Gastrocnemius medialis (tissue), 4 donors: ENCODE measurements at regions not wholly inside any gene's neighbourhood (a gene's known extent, or its start where the extent isn't known, plus 50 kb on each side); places are given as distances from the start of the nearest gene placed in this dataset.

Experiments used
- ATAC-seq, 2 donors: fragments of 150-250 bp; one replicate each; pipeline ENCODE4 v1.9.1; 2016
- DNase-seq, 2 donors: peaks; one replicate each; pipeline ENCODE4 v3.0.0-alpha.2; 2019
- H3K27ac ChIP-seq, 4 donors: fragments of 200-600 bp; sonication (generic); 1 replicate in 1 of 4; 2 replicates in 3 of 4; pipeline ENCODE4 v1.5.1; 2016 to 2018; ENCODE audit warnings: mild to moderate bottlenecking in 2 of 4, moderate library complexity in 1 of 4
- H3K27me3 ChIP-seq, 3 donors: fragments of 200-600 bp; sonication (generic) in 2 of 3; 1 replicate in 1 of 3; 2 replicates in 2 of 3; pipeline versions ENCODE4 v1.5.1 to v1.6.0; 2016 to 2019; ENCODE audit warnings: mild to moderate bottlenecking in 1 of 3, moderate library complexity in 1 of 3
- H3K36me3 ChIP-seq, 2 donors: fragments of 200-600 bp; sonication (generic) in 1 of 2; one replicate each; pipeline ENCODE4 v1.5.1; 2017 to 2018
- H3K4me1 ChIP-seq, 2 donors: fragments of 200-600 bp; sonication (generic) in 1 of 2; one replicate each; pipeline ENCODE4 v1.5.1; 2016 to 2017; ENCODE audit warnings: mild to moderate bottlenecking in 2 of 2
- H3K4me3 ChIP-seq, 4 donors: fragments of 200-600 bp; sonication (generic) in 3 of 4; 1 replicate in 1 of 4; 2 replicates in 3 of 4; pipeline ENCODE4 v1.5.1; 2016 to 2019; ENCODE audit warnings: mild to moderate bottlenecking in 2 of 4
- H3K9me3 ChIP-seq, 3 donors: fragments of 200-600 bp; sonication (generic) in 2 of 3; 1 replicate in 1 of 3; 2 replicates in 2 of 3; pipeline ENCODE4 v1.5.1; 2016 to 2019
- POLR2A ChIP-seq, 2 donors: fragments of 450-650 bp; IDR thresholded peaks; one replicate each; pipeline ENCODE4 v1.6.1; 2017; ENCODE audit warnings: antibody characterized with exemption in 2 of 2, mild to moderate bottlenecking in 2 of 2, moderate library complexity in 2 of 2
- in situ Hi-C, 4 donors: fragments of 200-750 bp; cut with MboI; loops; one replicate each; pipeline versions ENCODE4 v1.15.0 to v1.8.0; 2017; ENCODE audit warnings: low sequenced_read_pairs in 4 of 4
- intact Hi-C: fragments of 100-400 bp; cut with DNase I; formaldehyde crosslinking; loops from one replicate; pipeline ENCODE4 v1.15.1; 2023; ENCODE audit warnings: low total_unique reads
- TF ChIP-seq, protein P1 (sequence below), 5 experiments: fragments of 450-650 bp in 3 of 5; fragments of 200-600 bp in 2 of 5; sonication (generic) in 2 of 5; IDR thresholded peaks in 4 of 5; conservative IDR thresholded peaks in 1 of 5; 1 replicate in 4 of 5; 2 replicates in 1 of 5; pipeline ENCODE4 v1.5.1; 2016 to 2019; ENCODE audit warnings: antibody characterized with exemption in 5 of 5, mild to moderate bottlenecking in 3 of 5, moderate library complexity in 3 of 5

- no peaks in the 10 kb centered on the region for H3K9me3 ChIP-seq
- DNase-seq (no peak), ATAC-seq (no peak)
- H3K4me1 ChIP-seq, result no peaks in the 10 kb centered on the region
- H3K36me3 ChIP-seq, result no peaks in the 10 kb centered on the region
- intact Hi-C loops (no loop called here), in situ Hi-C loops (no loop called here)
- TF ChIP-seq, protein P1, sequence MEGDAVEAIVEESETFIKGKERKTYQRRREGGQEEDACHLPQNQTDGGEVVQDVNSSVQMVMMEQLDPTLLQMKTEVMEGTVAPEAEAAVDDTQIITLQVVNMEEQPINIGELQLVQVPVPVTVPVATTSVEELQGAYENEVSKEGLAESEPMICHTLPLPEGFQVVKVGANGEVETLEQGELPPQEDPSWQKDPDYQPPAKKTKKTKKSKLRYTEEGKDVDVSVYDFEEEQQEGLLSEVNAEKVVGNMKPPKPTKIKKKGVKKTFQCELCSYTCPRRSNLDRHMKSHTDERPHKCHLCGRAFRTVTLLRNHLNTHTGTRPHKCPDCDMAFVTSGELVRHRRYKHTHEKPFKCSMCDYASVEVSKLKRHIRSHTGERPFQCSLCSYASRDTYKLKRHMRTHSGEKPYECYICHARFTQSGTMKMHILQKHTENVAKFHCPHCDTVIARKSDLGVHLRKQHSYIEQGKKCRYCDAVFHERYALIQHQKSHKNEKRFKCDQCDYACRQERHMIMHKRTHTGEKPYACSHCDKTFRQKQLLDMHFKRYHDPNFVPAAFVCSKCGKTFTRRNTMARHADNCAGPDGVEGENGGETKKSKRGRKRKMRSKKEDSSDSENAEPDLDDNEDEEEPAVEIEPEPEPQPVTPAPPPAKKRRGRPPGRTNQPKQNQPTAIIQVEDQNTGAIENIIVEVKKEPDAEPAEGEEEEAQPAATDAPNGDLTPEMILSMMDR (IDR thresholded peaks at IDR 0.05 in 4 of 5, conservative IDR thresholded peaks at IDR 0.05 in 1 of 5), result no peak
- TF ChIP-seq POLR2A (IDR thresholded peaks at IDR 0.05), result no peak
- no peaks in the 10 kb centered on the region for H3K27me3 ChIP-seq
- no peak overlapping the region for H3K27ac ChIP-seq
- H3K4me3 ChIP-seq, result no peak overlapping the region
Observed at GRCh38 chrX:98501426-98501825, 1617.7 kb downstream of the RPA4 start.

DNA sequence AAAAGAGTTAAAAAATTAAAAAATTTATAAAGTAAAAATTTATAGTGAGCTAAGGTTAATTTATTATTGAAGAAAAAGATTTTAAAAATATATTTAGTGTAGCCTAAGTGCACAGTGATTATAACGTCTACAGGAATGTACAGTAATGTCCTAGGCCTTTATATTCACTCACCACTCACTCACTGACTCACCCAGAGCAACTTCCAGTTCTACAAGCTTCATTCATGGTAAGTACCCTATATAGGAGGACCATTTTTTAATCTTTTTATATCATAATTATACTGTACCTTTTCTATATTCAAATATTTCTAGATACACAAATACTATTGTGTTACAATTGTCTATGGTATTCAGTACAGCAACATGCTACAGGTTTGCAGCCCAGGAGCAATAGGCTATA, 1623.2 kb downstream of the RPA4 start:
- in situ Hi-C loops, result no loop called here
- no peak overlapping the region for H3K27ac ChIP-seq
- H3K9me3 ChIP-seq, result no peaks in the 10 kb centered on the region
- no peak for ATAC-seq
- no peaks in the 10 kb centered on the region for H3K27me3 ChIP-seq
- H3K4me1 ChIP-seq, result no peaks in the 10 kb centered on the region
- no peak for DNase-seq
- no peaks in the 10 kb centered on the region for H3K36me3 ChIP-seq
- TF ChIP-seq, protein P1 (IDR thresholded peaks at IDR 0.05 in 4 of 5, conservative IDR thresholded peaks at IDR 0.05 in 1 of 5), result no peak
- no peak for TF ChIP-seq POLR2A (IDR thresholded peaks at IDR 0.05)
- no peak overlapping the region for H3K4me3 ChIP-seq
- intact Hi-C loops, result no loop called here

DNA sequence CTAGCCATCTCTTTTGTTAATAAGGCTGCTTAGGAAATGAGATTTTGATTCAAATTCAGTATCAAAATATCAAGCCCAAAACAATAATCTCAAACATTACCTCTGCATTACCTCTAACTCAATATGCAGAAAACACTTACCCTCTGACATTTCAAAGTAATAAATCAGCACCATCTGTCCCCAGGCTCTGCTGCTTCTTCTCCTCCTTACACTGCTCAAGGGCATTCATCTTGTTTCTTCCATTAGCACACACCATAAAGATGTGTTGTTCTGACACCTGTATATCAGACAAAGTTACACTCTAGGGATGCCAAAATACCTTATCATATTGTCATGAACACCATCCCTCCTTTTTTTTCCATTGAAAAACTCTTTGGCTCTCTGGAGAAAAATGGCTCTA, 1630.3 kb downstream of the RPA4 start:
- intact Hi-C loops, result no loop called here
- no peak for DNase-seq
- in situ Hi-C loops, result no loop called here
- H3K27me3 ChIP-seq, result no peaks in the 10 kb centered on the region
- TF ChIP-seq POLR2A (IDR thresholded peaks at IDR 0.05), result no peak
- TF ChIP-seq, protein P1 (IDR thresholded peaks at IDR 0.05 in 4 of 5, conservative IDR thresholded peaks at IDR 0.05 in 1 of 5), result no peak
- no peaks in the 10 kb centered on the region for H3K9me3 ChIP-seq
- H3K4me3 ChIP-seq, result no peak overlapping the region
- no peak overlapping the region for H3K27ac ChIP-seq
- H3K36me3 ChIP-seq, result no peaks in the 10 kb centered on the region
- no peak for ATAC-seq
- H3K4me1 ChIP-seq, result no peaks in the 10 kb centered on the region

DNA sequence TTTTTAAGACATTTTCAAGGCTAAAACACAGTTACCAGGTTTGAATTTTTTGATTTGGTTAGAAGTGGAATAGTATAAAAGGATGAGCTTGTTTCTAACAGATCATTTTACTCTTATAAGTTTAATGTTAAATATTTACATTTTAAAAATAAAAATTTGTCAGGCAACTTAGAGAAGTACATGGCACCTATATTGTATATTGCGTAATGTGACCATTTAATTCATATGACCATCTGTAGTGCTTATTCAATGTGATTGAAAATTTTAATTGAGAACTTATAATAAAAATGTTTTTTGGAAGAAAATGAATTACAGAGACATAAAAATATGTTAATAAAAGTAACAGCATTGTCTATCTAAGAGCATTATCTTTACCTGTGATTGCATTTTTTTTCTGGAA, 1632.4 kb downstream of the RPA4 start:
- no peaks in the 10 kb centered on the region for H3K27me3 ChIP-seq
- H3K36me3 ChIP-seq, result no peaks in the 10 kb centered on the region
- in situ Hi-C loops, result no loop called here
- intact Hi-C loops, result no loop called here
- ATAC-seq, result no peak
- H3K9me3 ChIP-seq, result no peaks in the 10 kb centered on the region
- no peak overlapping the region for H3K4me3 ChIP-seq
- TF ChIP-seq POLR2A (IDR thresholded peaks at IDR 0.05), result no peak
- DNase-seq, result no peak
- no peaks in the 10 kb centered on the region for H3K4me1 ChIP-seq
- no peak overlapping the region for H3K27ac ChIP-seq

- DNase-seq (no peak), ATAC-seq (no peak)
- intact Hi-C loops (no loop called here), in situ Hi-C loops (no loop called here)
- H3K9me3 ChIP-seq, result no peaks in the 10 kb centered on the region
- H3K4me1 ChIP-seq, result no peaks in the 10 kb centered on the region
- no peaks in the 10 kb centered on the region for H3K36me3 ChIP-seq
- H3K27me3 ChIP-seq, result no peaks in the 10 kb centered on the region
- no peak overlapping the region for H3K4me3 ChIP-seq
- H3K27ac ChIP-seq, result no peak overlapping the region
- TF ChIP-seq, protein P1 (IDR thresholded peaks at IDR 0.05 in 4 of 5, conservative IDR thresholded peaks at IDR 0.05 in 1 of 5), result no peak
- TF ChIP-seq POLR2A (IDR thresholded peaks at IDR 0.05), result no peak
Observed at GRCh38 chrX:98523026-98523425, 1639.3 kb downstream of the RPA4 start.
